ENCODE measurements at regions not wholly inside any gene's neighbourhood (a gene's known extent, or its start where the extent isn't known, plus 50 kb on each side); places are given as distances from the start of the nearest gene placed in this dataset.
A peak's percentile ranks its signal among the peaks of the same experiment; 100 is the strongest.

DNA sequence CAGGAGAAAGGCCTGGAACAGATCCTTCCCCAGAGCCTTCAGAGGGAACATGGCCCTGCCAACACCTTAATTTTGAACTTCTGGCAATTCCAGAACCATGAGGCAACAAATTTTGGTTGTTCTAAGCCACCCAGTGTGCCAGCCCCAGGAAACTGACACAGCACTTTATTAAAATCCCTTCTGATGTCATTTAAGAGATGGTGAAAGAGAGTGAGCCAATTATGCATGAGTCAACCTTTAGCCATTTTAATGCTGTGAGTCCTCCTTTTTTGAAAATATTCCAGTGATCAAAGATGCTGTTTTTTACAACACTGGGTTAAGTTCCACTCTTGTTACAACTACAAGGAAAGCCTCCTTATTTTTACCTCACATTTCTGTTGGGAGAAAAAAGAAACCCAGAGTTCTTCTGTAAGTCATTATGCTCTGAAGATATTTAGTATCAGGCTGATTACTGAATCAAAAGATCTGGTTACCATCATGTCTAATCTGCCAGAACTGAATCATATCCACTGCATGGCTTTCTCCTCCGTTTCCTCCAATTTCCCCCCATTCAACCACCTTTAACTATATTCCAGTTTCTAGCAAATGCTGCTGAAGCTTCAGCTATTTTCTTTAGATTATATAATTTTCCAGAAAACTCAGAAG is 235.4 kb downstream of the TXNL1 start:
- DNase-seq (ENCODE audit: low spot score) (no peak), ATAC-seq (ENCODE audit: low read depth) (peak; percentile 85)
- Histone ChIP-seq H3K36me3 (ENCODE audit: low read depth) (no peaks in the 10 kb centered on the region), H3K9me3 (ENCODE audit: severe bottlenecking) (no peaks in the 10 kb centered on the region), H3K27ac (ENCODE audit: poor library complexity, severe bottlenecking) (peak overlapping the region; percentile 73), H3K27me3 (ENCODE audit: insufficient read depth, poor library complexity, severe bottlenecking) (no peaks in the 10 kb centered on the region), H3K4me3 (ENCODE audit: severe bottlenecking) (no peak overlapping the region), H3K4me1 (ENCODE audit: insufficient read depth, poor library complexity, severe bottlenecking) (peaks cover 10% of the 10 kb centered on the region)
- TF ChIP-seq, protein P1, sequence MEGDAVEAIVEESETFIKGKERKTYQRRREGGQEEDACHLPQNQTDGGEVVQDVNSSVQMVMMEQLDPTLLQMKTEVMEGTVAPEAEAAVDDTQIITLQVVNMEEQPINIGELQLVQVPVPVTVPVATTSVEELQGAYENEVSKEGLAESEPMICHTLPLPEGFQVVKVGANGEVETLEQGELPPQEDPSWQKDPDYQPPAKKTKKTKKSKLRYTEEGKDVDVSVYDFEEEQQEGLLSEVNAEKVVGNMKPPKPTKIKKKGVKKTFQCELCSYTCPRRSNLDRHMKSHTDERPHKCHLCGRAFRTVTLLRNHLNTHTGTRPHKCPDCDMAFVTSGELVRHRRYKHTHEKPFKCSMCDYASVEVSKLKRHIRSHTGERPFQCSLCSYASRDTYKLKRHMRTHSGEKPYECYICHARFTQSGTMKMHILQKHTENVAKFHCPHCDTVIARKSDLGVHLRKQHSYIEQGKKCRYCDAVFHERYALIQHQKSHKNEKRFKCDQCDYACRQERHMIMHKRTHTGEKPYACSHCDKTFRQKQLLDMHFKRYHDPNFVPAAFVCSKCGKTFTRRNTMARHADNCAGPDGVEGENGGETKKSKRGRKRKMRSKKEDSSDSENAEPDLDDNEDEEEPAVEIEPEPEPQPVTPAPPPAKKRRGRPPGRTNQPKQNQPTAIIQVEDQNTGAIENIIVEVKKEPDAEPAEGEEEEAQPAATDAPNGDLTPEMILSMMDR (IDR thresholded peaks at IDR 0.05; ENCODE audit: poor library complexity, severe bottlenecking): no peak

DNA sequence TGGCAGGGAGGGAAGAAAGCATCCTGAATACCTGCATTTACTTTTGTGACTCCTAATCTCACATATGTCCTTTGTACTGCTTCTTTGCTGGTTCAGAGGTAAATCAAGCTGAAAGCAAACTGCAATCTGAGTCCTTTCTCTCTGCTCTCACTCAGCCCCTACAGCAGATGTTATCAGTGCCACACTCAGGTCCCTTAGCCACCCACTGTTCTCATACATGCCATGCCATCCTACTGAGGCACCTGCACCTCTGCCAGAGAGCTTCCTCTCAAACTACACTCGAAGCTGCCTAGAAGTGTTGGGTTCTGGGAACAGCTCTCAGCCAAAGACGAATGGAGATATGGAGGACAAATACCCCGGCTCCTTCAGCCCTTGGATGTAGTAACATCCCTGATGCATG is 244.5 kb downstream of the TXNL1 start:
- H3K27ac ChIP-seq (ENCODE audit: poor library complexity, severe bottlenecking): no peak overlapping the region
- H3K36me3 ChIP-seq (ENCODE audit: low read depth): no peaks in the 10 kb centered on the region
- H3K4me1 ChIP-seq (ENCODE audit: insufficient read depth, poor library complexity, severe bottlenecking): no peaks in the 10 kb centered on the region
- no peak for DNase-seq (ENCODE audit: low spot score)
- no peaks in the 10 kb centered on the region for H3K27me3 ChIP-seq (ENCODE audit: insufficient read depth, poor library complexity, severe bottlenecking)
- ATAC-seq (ENCODE audit: low read depth): no peak
- H3K9me3 ChIP-seq (ENCODE audit: severe bottlenecking): no peaks in the 10 kb centered on the region
- no peak overlapping the region for H3K4me3 ChIP-seq (ENCODE audit: severe bottlenecking)
- TF ChIP-seq, protein P1 (IDR thresholded peaks at IDR 0.05; ENCODE audit: poor library complexity, severe bottlenecking): no peak

DNA sequence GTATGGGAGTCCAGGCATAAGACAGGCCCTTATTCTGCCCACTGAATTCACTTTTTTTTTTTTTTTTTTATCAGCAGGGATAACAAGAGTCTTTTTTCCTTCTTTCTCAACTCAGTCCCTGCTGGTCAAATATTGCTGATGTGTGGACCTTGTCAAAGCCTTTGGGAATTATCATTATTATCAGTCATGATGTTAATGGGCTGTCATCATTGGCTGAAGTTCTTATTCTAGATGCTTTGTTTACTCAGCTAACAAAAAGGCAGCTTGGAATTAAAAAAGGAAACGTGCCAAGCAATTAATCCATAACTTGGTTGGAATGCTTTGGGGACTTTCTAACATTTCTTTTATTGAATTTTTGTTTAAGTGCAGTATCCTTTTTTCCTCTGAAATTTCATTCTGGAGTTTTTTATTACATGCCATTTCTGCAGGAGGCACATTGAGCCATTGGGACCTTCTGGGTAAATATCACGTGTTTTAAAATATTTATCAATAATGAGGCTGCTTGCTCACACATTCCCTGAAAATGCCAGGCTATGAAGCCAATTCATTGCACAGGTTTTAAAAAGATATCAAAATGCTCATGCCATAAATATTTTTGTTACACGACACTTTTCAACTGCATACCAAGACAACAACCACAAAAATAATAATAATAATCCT is 246.3 kb downstream of the TXNL1 start:
- no peaks in the 10 kb centered on the region for H3K4me1 ChIP-seq (ENCODE audit: insufficient read depth, poor library complexity, severe bottlenecking)
- H3K27me3 ChIP-seq (ENCODE audit: insufficient read depth, poor library complexity, severe bottlenecking): no peaks in the 10 kb centered on the region
- TF ChIP-seq, protein P1 (IDR thresholded peaks at IDR 0.05; ENCODE audit: poor library complexity, severe bottlenecking): no peak
- no peak for DNase-seq (ENCODE audit: low spot score)
- H3K36me3 ChIP-seq (ENCODE audit: low read depth): no peaks in the 10 kb centered on the region
- ATAC-seq (ENCODE audit: low read depth): no peak
- H3K9me3 ChIP-seq (ENCODE audit: severe bottlenecking): no peaks in the 10 kb centered on the region
- no peak overlapping the region for H3K27ac ChIP-seq (ENCODE audit: poor library complexity, severe bottlenecking)
- H3K4me3 ChIP-seq (ENCODE audit: severe bottlenecking): no peak overlapping the region

DNA sequence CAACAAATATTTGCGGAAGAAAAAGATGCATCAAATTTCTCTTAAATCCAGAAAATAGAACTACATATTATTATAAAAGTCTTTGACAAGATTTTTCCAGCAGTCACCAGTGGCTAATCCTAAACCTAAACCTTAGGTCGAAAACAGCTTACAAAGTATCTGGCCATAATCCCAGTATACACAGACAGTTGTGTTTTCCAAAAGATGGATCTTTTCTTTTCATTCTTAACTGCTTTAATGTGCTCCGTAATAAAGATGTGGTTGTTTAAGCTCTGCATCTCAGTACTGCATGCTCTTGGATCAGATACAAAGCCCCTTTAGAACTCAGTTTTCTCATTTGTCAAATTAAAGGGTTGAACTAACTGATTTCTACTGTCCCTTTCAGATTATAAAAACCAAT is 247.8 kb downstream of the TXNL1 start:
- Histone ChIP-seq H3K9me3 (ENCODE audit: severe bottlenecking) (no peaks in the 10 kb centered on the region), H3K27me3 (ENCODE audit: insufficient read depth, poor library complexity, severe bottlenecking) (no peaks in the 10 kb centered on the region), H3K36me3 (ENCODE audit: low read depth) (no peaks in the 10 kb centered on the region), H3K27ac (ENCODE audit: poor library complexity, severe bottlenecking) (no peak overlapping the region), H3K4me1 (ENCODE audit: insufficient read depth, poor library complexity, severe bottlenecking) (no peaks in the 10 kb centered on the region), H3K4me3 (ENCODE audit: severe bottlenecking) (no peak overlapping the region)
- TF ChIP-seq, protein P1 (IDR thresholded peaks at IDR 0.05; ENCODE audit: poor library complexity, severe bottlenecking): no peak
- no peak for DNase-seq (ENCODE audit: low spot score)
- no peak for ATAC-seq (ENCODE audit: low read depth)

DNA sequence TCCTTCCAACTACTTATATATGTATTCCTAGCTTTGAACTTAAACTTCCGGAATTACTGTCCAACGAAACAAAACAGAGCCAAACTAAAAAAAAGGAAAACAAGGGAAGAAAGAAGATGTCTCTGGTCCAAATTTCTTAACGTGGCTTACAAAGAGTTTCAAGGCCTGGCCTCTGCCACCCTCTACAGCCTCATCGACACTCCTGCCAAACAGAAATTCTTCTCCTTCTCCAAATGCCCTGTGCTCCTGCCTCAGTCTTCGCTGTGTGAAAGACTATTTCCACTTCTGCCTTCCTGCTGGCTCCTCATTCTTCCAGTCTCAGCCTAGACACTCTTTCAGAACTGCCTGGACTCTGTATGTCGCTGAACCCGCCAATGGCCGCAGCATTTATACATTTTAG is 249.2 kb downstream of the TXNL1 start:
- Histone ChIP-seq H3K4me3 (ENCODE audit: severe bottlenecking) (no peak overlapping the region), H3K27me3 (ENCODE audit: insufficient read depth, poor library complexity, severe bottlenecking) (no peaks in the 10 kb centered on the region), H3K4me1 (ENCODE audit: insufficient read depth, poor library complexity, severe bottlenecking) (no peaks in the 10 kb centered on the region), H3K36me3 (ENCODE audit: low read depth) (no peaks in the 10 kb centered on the region), H3K27ac (ENCODE audit: poor library complexity, severe bottlenecking) (no peak overlapping the region), H3K9me3 (ENCODE audit: severe bottlenecking) (no peaks in the 10 kb centered on the region)
- TF ChIP-seq, protein P1 (IDR thresholded peaks at IDR 0.05; ENCODE audit: poor library complexity, severe bottlenecking): no peak
- ATAC-seq (ENCODE audit: low read depth): no peak
- no peak for DNase-seq (ENCODE audit: low spot score)
